Mesendoderm (in vitro differentiated cells): ENCODE measurements at regions not wholly inside any gene's neighbourhood (a gene's known extent, or its start where the extent isn't known, plus 50 kb on each side); places are given as distances from the start of the nearest gene placed in this dataset.
A peak's percentile ranks its signal among the peaks of the same experiment; 100 is the strongest.

Source experiments
- DNase-seq: peaks from one replicate; pipeline ENCODE4 v3.0.0; 2013
- H2AK5ac ChIP-seq: 2 replicates; pipeline ENCODE4 v1.6.1; 2013; ENCODE audit warnings: low read length, inconsistent platforms
- H2BK120ac ChIP-seq: 2 replicates; pipeline ENCODE4 v1.6.1; 2013; ENCODE audit warnings: low read depth, mild to moderate bottlenecking, low read length, moderate library complexity, mixed read lengths
- H2BK15ac ChIP-seq: replicated peaks from 2 replicates; pipeline ENCODE4 v1.6.1; 2013; ENCODE audit warnings: low read depth, mild to moderate bottlenecking, moderate library complexity
- H2BK5ac ChIP-seq: 2 replicates; pipeline ENCODE4 v1.6.1; 2013; ENCODE audit warnings: low read length, inconsistent platforms
- H3K18ac ChIP-seq: 2 replicates; pipeline ENCODE4 v1.6.1; 2013; ENCODE audit warnings: mild to moderate bottlenecking, low read length, mixed read lengths
- H3K23ac ChIP-seq: one replicate; pipeline ENCODE4 v1.6.1; 2013; ENCODE audit warnings: low read length
- H3K27ac ChIP-seq: 2 replicates; pipeline ENCODE4 v1.5.1; 2013; ENCODE audit warnings: low read depth, mild to moderate bottlenecking, inconsistent platforms, low read length, moderate library complexity
- H3K27me3 ChIP-seq: 2 replicates; pipeline ENCODE4 v1.6.1; 2013; ENCODE audit warnings: low read length, control low read depth, mild to moderate bottlenecking, inconsistent platforms; ENCODE audit not compliant: insufficient read depth, poor library complexity
- H3K36me3 ChIP-seq: 2 replicates; pipeline ENCODE4 v1.6.1; 2013; ENCODE audit warnings: low read length, inconsistent platforms; ENCODE audit not compliant: control insufficient read depth, insufficient read depth
- H3K4ac ChIP-seq: one replicate; pipeline ENCODE4 v1.6.1; 2013; ENCODE audit warnings: low read depth, mild to moderate bottlenecking, low read length, moderate library complexity
- H3K4me1 ChIP-seq: 2 replicates; pipeline ENCODE4 v1.6.1; 2013; ENCODE audit warnings: low read depth, low read length, inconsistent platforms; ENCODE audit not compliant: control insufficient read depth
- H3K4me2 ChIP-seq: 2 replicates; pipeline ENCODE4 v1.6.1; 2013; ENCODE audit warnings: low read length
- H3K4me3 ChIP-seq: 2 replicates; pipeline ENCODE4 v1.5.1; 2013; ENCODE audit warnings: mild to moderate bottlenecking, low read length
- H3K56ac ChIP-seq: one replicate; pipeline ENCODE4 v1.6.1; 2013; ENCODE audit warnings: low read length
- H3K79me1 ChIP-seq: 2 replicates; pipeline ENCODE4 v1.6.1; 2013; ENCODE audit warnings: low read length, inconsistent platforms
- H3K79me2 ChIP-seq: 2 replicates; pipeline ENCODE4 v1.6.1; 2013; ENCODE audit warnings: mild to moderate bottlenecking, low read length; ENCODE audit not compliant: control insufficient read depth, insufficient read depth
- H3K9ac ChIP-seq: 2 replicates; pipeline ENCODE4 v1.6.1; 2013; ENCODE audit warnings: low read length, inconsistent platforms
- H4K5ac ChIP-seq: one replicate; pipeline ENCODE4 v1.6.1; 2013; ENCODE audit warnings: low read length
- H4K8ac ChIP-seq: one replicate; pipeline ENCODE4 v1.6.1; 2013; ENCODE audit warnings: low read depth, mild to moderate bottlenecking, control low read depth, low read length, moderate library complexity
- WGBS: extraction: QIAGEN DNeasy Blood & Tissue Kit; methylation state at CpG from one replicate; pipeline ENCODE4 v1.1.7; 2013; ENCODE audit warnings: low lambda C conversion rate, missing lambda C conversion rate; ENCODE audit not compliant: insufficient coverage; ENCODE audit errors: extremely low coverage; 5-methylcytosine and 5-hydroxymethylcytosine counted together

DNA sequence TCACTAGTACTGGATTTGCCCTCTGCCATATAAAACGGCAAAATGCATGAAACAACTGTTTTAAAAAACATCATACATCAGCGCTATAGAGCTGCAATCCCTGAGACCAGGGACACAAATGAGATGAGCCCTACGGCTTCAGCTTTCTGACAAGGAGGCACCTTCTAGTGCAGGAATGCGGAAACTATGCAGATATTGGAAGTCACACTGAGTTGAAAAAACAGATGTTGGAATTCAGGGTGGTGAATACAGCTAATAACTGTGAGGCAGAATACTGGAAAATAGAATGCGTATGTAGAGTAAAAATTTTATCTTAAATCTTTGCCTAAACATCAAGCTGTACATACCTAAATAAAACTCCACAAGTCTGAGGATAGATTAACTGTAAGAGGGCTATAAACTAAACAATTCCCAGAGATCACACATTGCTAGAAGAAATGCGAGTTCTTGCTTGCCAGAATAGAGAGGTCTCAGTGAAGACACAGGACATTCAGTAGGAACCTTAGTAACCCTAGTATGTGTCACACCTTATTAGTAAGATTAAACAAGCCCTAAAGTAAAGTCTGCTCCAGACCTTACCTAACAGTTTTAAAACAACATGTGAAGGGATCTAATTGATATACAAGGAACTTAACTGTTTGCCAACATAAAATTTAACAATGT is 541.4 kb upstream of the DDX18 start:
- no peak overlapping the region for H3K27ac ChIP-seq

DNA sequence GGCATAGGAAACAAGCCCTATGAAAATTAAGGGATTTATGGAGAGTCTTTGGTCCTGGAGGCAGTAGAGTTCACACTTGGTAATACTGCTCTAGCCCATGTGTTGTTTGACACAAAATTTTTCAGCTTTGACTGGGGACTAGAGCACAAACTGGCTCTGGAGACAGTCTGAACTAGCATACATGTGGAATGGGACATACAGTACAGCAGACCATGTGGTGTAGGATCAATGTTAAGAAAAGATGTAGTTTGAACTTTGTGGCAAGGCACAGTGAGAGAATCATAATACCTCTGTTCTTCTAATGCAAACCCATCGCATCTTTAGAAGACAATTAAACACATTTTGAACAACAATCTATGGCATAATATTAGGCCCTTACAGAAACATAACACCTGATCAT is 521.5 kb upstream of the DDX18 start:
- no peak overlapping the region for H4K5ac ChIP-seq
- H2BK5ac ChIP-seq, result no peak overlapping the region
- no peak overlapping the region for H3K9ac ChIP-seq
- no peaks in the 10 kb centered on the region for H3K4me1 ChIP-seq
- H3K79me2 ChIP-seq, result no peaks in the 10 kb centered on the region
- no peak overlapping the region for H2BK120ac ChIP-seq
- H3K4ac ChIP-seq, result no peak overlapping the region
- no peak overlapping the region for H2AK5ac ChIP-seq
- WGBS, result no CpG with 5 or more reads among the region's 1 CpG
- H3K4me2 ChIP-seq, result no peak overlapping the region
- no peak overlapping the region for H2BK15ac ChIP-seq
- H3K36me3 ChIP-seq, result no peaks in the 10 kb centered on the region
- H3K23ac ChIP-seq, result no peak overlapping the region
- H4K8ac ChIP-seq, result no peak overlapping the region
- H3K56ac ChIP-seq, result no peak overlapping the region
- H3K27me3 ChIP-seq, result no peaks in the 10 kb centered on the region
- H3K27ac ChIP-seq, result no peak overlapping the region
- no peak overlapping the region for H3K4me3 ChIP-seq
- no peaks in the 10 kb centered on the region for H3K79me1 ChIP-seq
- DNase-seq, result no peak
- no peak overlapping the region for H3K18ac ChIP-seq

More for the DNA sequence above, 541.4 kb upstream of the DDX18 start:
- Histone ChIP-seq H3K4ac (no peak overlapping the region), H3K79me1 (no peaks in the 10 kb centered on the region), H3K27me3 (no peaks in the 10 kb centered on the region), H3K4me3 (no peak overlapping the region), H3K4me1 (no peaks in the 10 kb centered on the region), H3K79me2 (no peaks in the 10 kb centered on the region), H2BK120ac (no peak overlapping the region), H3K9ac (no peak overlapping the region), H2BK15ac (no peak overlapping the region), H3K56ac (no peak overlapping the region), H2AK5ac (no peak overlapping the region), H3K4me2 (no peak overlapping the region), H4K8ac (no peak overlapping the region), H3K23ac (no peak overlapping the region), H2BK5ac (no peak overlapping the region), H3K18ac (no peak overlapping the region), H4K5ac (no peak overlapping the region), H3K36me3 (no peaks in the 10 kb centered on the region)
- WGBS, result no CpG with 5 or more reads among the region's 6 CpGs
- DNase-seq, result peak; percentile 77

DNA sequence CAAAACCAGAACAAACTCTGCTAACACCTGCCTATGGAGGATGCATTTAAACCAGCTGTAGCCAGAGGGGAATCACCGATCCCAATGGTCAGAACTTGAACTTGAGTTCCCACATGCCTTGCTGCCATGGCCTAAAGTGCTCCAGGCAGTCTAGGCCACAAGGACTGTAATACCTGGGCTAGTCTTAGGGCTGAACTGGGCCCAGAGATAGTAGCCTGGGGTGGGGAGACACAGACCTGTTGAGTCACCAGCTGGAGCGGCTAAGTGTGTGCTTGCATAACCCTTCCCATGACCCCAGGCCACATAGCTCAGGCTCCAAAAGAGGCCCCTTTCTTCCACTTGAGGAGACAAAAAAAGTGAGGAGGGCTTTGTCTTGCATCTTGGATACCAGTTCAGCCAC is 515.0 kb upstream of the DDX18 start:
- no peaks in the 10 kb centered on the region for H3K79me2 ChIP-seq
- no peak overlapping the region for H3K18ac ChIP-seq
- no peak overlapping the region for H2AK5ac ChIP-seq
- H3K56ac ChIP-seq, result no peak overlapping the region
- H2BK5ac ChIP-seq, result no peak overlapping the region
- WGBS, result no CpG with 5 or more reads among the region's 2 CpGs
- H2BK15ac ChIP-seq, result no peak overlapping the region
- DNase-seq, result peak; percentile 17
- no peak overlapping the region for H2BK120ac ChIP-seq
- H3K79me1 ChIP-seq, result no peaks in the 10 kb centered on the region
- no peak overlapping the region for H3K4me3 ChIP-seq
- H3K4ac ChIP-seq, result no peak overlapping the region
- no peaks in the 10 kb centered on the region for H3K36me3 ChIP-seq
- no peak overlapping the region for H4K5ac ChIP-seq
- no peak overlapping the region for H3K27ac ChIP-seq
- no peak overlapping the region for H4K8ac ChIP-seq
- H3K23ac ChIP-seq, result no peak overlapping the region
- H3K27me3 ChIP-seq, result no peaks in the 10 kb centered on the region
- H3K4me2 ChIP-seq, result no peak overlapping the region
- no peaks in the 10 kb centered on the region for H3K4me1 ChIP-seq
- H3K9ac ChIP-seq, result no peak overlapping the region

DNA sequence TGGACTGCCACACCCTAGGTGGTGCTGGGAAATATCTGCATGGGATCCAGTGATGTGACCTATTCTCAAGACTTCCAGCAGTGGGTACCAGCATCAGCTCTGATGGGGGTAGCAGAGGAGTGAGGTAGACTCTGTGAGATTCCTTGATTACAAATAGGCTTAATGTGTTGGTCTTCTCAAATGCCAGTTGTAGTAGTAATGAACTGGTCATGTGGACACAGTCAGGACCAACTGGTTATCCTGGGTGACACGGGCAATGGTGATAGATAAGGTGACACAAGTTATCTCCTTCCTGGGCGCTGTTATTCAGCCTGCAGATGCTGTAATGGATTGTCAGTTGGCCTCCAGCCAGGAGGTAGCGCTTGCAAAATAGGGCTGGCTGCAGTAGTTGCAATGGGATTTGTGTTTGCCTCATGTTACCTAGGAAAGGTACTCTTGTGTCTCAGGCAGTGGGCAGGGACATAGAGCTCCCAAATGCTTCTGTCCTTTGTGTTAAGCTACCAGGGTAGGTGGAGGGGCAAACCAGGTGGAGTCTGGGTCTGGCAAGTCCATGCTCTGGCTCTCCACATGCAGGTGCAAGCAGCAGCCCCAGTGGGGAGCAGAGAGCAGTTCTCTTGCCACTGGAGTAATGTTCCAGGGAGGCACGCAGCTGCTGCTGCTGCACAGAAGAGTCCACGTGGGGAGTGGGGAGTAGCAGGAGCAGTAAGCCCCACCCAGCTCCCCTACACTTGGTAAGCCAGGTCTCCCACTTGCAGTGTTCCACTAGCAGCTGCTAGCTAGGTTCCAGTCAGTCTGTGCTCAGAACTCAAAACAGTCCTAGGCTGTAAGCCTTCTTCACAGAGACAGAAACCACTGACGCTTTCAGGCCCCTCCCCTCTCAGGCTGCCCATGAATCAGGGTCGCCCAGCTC is 505.4 kb upstream of the DDX18 start:
- H4K5ac ChIP-seq, result no peak overlapping the region
- no CpG with 5 or more reads among the region's 7 CpGs for WGBS
- no peak overlapping the region for H3K9ac ChIP-seq
- no peak overlapping the region for H2AK5ac ChIP-seq
- no peaks in the 10 kb centered on the region for H3K27me3 ChIP-seq
- no peaks in the 10 kb centered on the region for H3K36me3 ChIP-seq
- no peak overlapping the region for H3K4me3 ChIP-seq
- H2BK5ac ChIP-seq, result no peak overlapping the region
- no peak overlapping the region for H3K23ac ChIP-seq
- no peaks in the 10 kb centered on the region for H3K4me1 ChIP-seq
- H3K27ac ChIP-seq, result no peak overlapping the region
- no peak for DNase-seq
- no peaks in the 10 kb centered on the region for H3K79me1 ChIP-seq
- no peak overlapping the region for H2BK15ac ChIP-seq
- no peaks in the 10 kb centered on the region for H3K79me2 ChIP-seq
- H3K4me2 ChIP-seq, result no peak overlapping the region
- no peak overlapping the region for H3K56ac ChIP-seq
- H3K4ac ChIP-seq, result no peak overlapping the region
- H2BK120ac ChIP-seq, result no peak overlapping the region
- H3K18ac ChIP-seq, result no peak overlapping the region
- no peak overlapping the region for H4K8ac ChIP-seq

DNA sequence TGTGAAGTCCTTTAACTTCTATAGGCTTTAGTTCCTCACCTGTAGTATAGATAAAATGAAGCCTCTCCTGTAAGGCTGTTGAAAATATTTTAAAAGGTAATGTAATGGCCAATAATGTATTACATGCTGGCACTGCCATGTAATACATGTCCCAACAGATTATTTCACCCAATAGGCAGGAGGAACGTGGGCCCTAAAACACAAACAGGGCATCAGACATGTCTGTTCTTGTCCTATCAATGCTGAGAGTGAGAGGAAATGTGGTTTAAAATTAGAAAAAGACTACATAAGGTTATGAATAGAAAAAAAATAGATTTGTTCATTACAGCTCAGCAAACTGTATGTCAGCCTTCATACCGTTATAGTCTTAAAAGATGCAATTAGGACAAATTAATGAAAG is 492.7 kb upstream of the DDX18 start:
- H4K8ac ChIP-seq, result no peak overlapping the region
- no peak overlapping the region for H3K23ac ChIP-seq
- no peak overlapping the region for H2BK5ac ChIP-seq
- H3K36me3 ChIP-seq, result no peaks in the 10 kb centered on the region
- no peaks in the 10 kb centered on the region for H3K79me1 ChIP-seq
- no CpG with 5 or more reads among the region's 2 CpGs for WGBS
- H3K27ac ChIP-seq, result no peak overlapping the region
- H3K79me2 ChIP-seq, result no peaks in the 10 kb centered on the region
- no peak overlapping the region for H3K4me2 ChIP-seq
- no peak overlapping the region for H2BK120ac ChIP-seq
- no peak overlapping the region for H2BK15ac ChIP-seq
- no peak overlapping the region for H2AK5ac ChIP-seq
- no peak overlapping the region for H3K4ac ChIP-seq
- no peak overlapping the region for H3K4me3 ChIP-seq
- no peaks in the 10 kb centered on the region for H3K4me1 ChIP-seq
- H3K27me3 ChIP-seq, result no peaks in the 10 kb centered on the region
- no peak overlapping the region for H4K5ac ChIP-seq
- H3K9ac ChIP-seq, result no peak overlapping the region
- no peak overlapping the region for H3K18ac ChIP-seq
- no peak for DNase-seq
- no peak overlapping the region for H3K56ac ChIP-seq
